Heart right ventricle (tissue), 16 donors: ENCODE measurements at regions not wholly inside any gene's neighbourhood (a gene's known extent, or its start where the extent isn't known, plus 50 kb on each side); places are given as distances from the start of the nearest gene placed in this dataset.

Experiments
- ATAC-seq, 8 donors: fragments of 200-7000 bp; cut with Tn5 transposase; one replicate each; pipeline ENCODE4 v1.9.1; 2020; ENCODE audit warnings: mild to moderate bottlenecking in 8 of 8, moderate library complexity in 8 of 8, moderate number of reproducible peaks in 1 of 8
- DNase-seq, 2 donors: peaks; one replicate each; pipeline ENCODE4 v3.0.0-alpha.2; 2020
- H3K27ac ChIP-seq, 10 donors: fragments of 200-600 bp; sonication (generic) in 2 of 10; one replicate each; pipeline versions ENCODE4 v1.5.0 to v1.8.0; 2020 to 2022; ENCODE audit warnings: mild to moderate bottlenecking in 3 of 10
- H3K27me3 ChIP-seq, 7 donors: fragments of 200-600 bp; one replicate each; pipeline ENCODE4 v1.8.0; 2021 to 2022; ENCODE audit warnings: mild to moderate bottlenecking in 2 of 7
- H3K36me3 ChIP-seq, 9 donors: fragments of 200-600 bp; sonication (generic) in 1 of 9; one replicate each; pipeline versions ENCODE4 v1.5.0 to v1.8.0; 2020 to 2022; ENCODE audit warnings: mild to moderate bottlenecking in 2 of 9
- H3K4me1 ChIP-seq, 9 donors: fragments of 200-600 bp; sonication (generic) in 1 of 9; one replicate each; pipeline versions ENCODE4 v1.5.0 to v1.8.0; 2020 to 2022; ENCODE audit warnings: mild to moderate bottlenecking in 4 of 9
- H3K4me3 ChIP-seq, 10 donors: fragments of 200-600 bp; sonication (generic) in 2 of 10; one replicate each; pipeline versions ENCODE4 v1.5.0 to v1.8.0; 2020 to 2022; ENCODE audit warnings: mild to moderate bottlenecking in 7 of 10, moderate library complexity in 2 of 10
- H3K9me3 ChIP-seq, 11 donors: fragments of 200-600 bp in 10 of 11; sonication (generic) in 2 of 11; one replicate each; pipeline versions ENCODE4 v1.5.0 to v1.8.0; 2013 to 2022; ENCODE audit warnings: mild to moderate bottlenecking in 2 of 11, control low read depth in 1 of 11, moderate library complexity in 1 of 11
- WGBS, 2 donors: extraction: QIAGEN DNeasy Blood & Tissue Kit; methylation state at CpG; one replicate each; pipeline ENCODE4 v1.1.7; 2013; ENCODE audit warnings: inconsistent platforms in 1 of 2; 5-methylcytosine and 5-hydroxymethylcytosine counted together
- intact Hi-C, 10 donors: fragments of 100-400 bp; cut with DNase I; formaldehyde crosslinking; loops; one replicate each; pipeline versions ENCODE4 v1.11.1 to v1.14.2; 2022
- TF ChIP-seq, protein P1 (sequence below), 9 donors: fragments of 200-600 bp; sonication (generic) in 2 of 9; IDR thresholded peaks; one replicate each; pipeline versions ENCODE4 v1.5.0 to v1.8.0; 2021 to 2022; ENCODE audit warnings: antibody characterized with exemption in 9 of 9, mild to moderate bottlenecking in 5 of 9, moderate library complexity in 1 of 9
- donor health status: Arrhythmogenic right ventricular cardiomyopathy.
- donor health status: ischemic (EF 13 %, LVEDD 7.1; RV severe dilation, severe dysfunction).
- donor health status: healthy with polysubstance abuse.
- donor health status: DM: no; HTN: yes; CAD: no.
- donor health status: DM: no; HTN: no; CAD: no.
- donor health status: ischemic (EF 25% LVEDD 6.9; RV normal size, moderate dysfunction).
- donor health status: ischemic (EF 25% LVEDD 5.7; RV mildly dilated, moderate dysfunction).
- donor health status: healthy.
- donor health status: DM: yes; HTN: yes; CAD: no.
- donor health status: Ischemic cardiomyopathy.
- donor health status: ischemic (EF 35%, LVEDD 5.7; RV mildly dilated, moderate dysfunction).
- donor health status: nonischemic (EF 11% LVEDD 7.7; RV severe dilation, severe dysfunction).
- donor health status: DM: yes; HTN: yes; CAD: no.
- donor health status: PGD.
- donor health status: ischemic (EF 29% LVEDD 5.4; RV normal size, mild dysfunction).
- donor health status: nonischemic (EF 23%, LVEDD 6.1; RV moderate dilation, normal function).

DNA sequence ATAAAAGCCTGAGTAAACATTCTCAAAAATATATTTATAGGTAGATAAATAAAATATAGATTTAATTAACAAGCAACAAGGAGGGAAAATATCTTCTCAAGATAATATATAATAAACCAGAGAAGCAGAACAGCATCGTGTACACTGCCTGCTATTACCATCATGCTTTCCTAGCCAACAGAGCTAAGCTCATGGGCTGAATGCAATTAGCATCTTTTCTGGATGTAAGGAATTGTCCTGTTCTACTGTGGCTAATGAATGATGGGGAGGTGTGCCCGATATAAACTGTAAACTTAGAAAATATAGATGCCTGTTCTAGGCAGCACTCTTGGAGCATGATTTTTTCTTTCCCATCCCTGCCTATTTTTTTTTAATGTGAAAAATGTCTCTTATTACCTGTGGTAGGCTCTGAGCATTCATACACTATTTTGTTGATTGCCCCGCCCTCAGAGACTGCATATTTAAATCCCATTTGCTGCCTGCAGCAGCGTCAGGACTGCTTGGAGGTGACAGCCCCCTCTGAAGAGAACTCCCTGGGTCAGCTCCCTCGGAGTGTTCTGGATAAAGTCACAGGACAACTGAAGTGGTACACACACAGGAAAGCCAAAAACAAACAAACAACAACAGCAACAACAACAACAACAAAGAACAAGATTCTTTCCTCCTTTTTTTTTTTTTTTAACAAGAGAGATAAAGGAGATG, 312.3 kb downstream of the SATB1 start:
- DNase-seq (no peak), ATAC-seq (no peak)
- peaks cover 0 to 7% (median 0%) of the 10 kb centered on the region in 11 donors for H3K9me3 ChIP-seq
- WGBS, 2 donors, result 52 to 57% methylated on average over 5 of the region's 5 CpGs
- H3K27me3 ChIP-seq, result no peaks in the 10 kb centered on the region
- peaks cover 0 to 5% (median 0%) of the 10 kb centered on the region in 9 donors for H3K4me1 ChIP-seq
- intact Hi-C loops, result no loop called here
- no peaks in the 10 kb centered on the region for H3K36me3 ChIP-seq
- TF ChIP-seq, protein P1, sequence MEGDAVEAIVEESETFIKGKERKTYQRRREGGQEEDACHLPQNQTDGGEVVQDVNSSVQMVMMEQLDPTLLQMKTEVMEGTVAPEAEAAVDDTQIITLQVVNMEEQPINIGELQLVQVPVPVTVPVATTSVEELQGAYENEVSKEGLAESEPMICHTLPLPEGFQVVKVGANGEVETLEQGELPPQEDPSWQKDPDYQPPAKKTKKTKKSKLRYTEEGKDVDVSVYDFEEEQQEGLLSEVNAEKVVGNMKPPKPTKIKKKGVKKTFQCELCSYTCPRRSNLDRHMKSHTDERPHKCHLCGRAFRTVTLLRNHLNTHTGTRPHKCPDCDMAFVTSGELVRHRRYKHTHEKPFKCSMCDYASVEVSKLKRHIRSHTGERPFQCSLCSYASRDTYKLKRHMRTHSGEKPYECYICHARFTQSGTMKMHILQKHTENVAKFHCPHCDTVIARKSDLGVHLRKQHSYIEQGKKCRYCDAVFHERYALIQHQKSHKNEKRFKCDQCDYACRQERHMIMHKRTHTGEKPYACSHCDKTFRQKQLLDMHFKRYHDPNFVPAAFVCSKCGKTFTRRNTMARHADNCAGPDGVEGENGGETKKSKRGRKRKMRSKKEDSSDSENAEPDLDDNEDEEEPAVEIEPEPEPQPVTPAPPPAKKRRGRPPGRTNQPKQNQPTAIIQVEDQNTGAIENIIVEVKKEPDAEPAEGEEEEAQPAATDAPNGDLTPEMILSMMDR (IDR thresholded peaks at IDR 0.05), result no peak
- H3K27ac ChIP-seq, result no peak overlapping the region
- H3K4me3 ChIP-seq, result no peak overlapping the region

DNA sequence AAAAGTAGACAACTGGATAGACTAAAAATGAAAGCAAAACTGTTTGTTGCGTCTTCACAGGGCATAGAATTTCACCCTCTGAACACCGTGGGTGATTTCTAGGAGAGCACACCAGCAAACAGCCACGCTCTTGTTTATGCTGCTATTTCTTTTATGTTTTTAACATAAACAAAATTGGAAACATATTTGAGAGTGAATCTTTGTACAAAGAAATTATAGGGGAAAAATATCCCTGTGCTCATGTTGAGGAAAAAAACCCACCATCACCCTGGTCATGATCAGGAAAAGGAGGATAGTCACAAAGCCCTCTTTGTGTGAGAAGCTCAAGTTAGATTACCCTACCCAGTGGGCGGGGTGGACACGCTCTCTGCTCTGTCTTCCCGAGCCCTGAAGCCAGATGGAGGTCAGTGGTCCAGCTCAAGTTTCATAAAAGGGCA, 313.3 kb downstream of the SATB1 start:
- Histone ChIP-seq H3K36me3 (no peaks in the 10 kb centered on the region), H3K9me3 (peaks cover 0 to 7% (median 0%) of the 10 kb centered on the region in 11 donors), H3K27ac (no peak overlapping the region), H3K27me3 (no peaks in the 10 kb centered on the region), H3K4me3 (peak overlapping the region in 1 of 10 donors; percentile 24), H3K4me1 (peaks cover 0 to 5% (median 0%) of the 10 kb centered on the region in 9 donors)
- intact Hi-C loops, result no loop called here
- TF ChIP-seq, protein P1 (IDR thresholded peaks at IDR 0.05), result no peak
- DNase-seq, result no peak
- ATAC-seq, result no peak
- WGBS, 2 donors, result 41 to 47% methylated on average over 6 of the region's 6 CpGs

DNA sequence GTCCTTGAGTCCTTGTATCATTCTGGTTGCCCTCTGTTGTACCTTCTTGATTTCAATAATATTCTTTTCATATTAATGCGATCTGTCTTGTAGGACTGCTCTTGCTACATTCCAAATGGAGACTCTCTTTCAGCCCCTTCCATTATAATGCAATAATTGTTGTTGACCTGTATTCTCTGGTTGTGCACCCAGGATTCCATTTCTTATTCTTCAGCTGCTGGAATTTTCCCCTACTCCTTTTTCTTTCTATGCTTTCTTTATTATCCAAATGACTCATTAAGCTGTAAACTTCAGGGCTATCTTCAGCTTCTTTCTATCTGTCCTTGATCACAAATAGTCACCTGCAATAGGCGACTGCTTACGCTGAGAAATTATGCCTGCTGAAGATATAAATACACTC, 321.5 kb downstream of the SATB1 start:
- Histone ChIP-seq H3K27me3 (no peaks in the 10 kb centered on the region), H3K27ac (no peak overlapping the region), H3K36me3 (no peaks in the 10 kb centered on the region), H3K4me1 (peaks cover 0 to 5% (median 0%) of the 10 kb centered on the region in 9 donors), H3K9me3 (no peaks in the 10 kb centered on the region), H3K4me3 (no peak overlapping the region)
- ATAC-seq, result no peak
- no peak for DNase-seq
- intact Hi-C loops, result no loop called here
- TF ChIP-seq, protein P1 (IDR thresholded peaks at IDR 0.05), result no peak
- 74 to 84% methylated on average over 3 of the region's 3 CpGs for WGBS, 2 donors

DNA sequence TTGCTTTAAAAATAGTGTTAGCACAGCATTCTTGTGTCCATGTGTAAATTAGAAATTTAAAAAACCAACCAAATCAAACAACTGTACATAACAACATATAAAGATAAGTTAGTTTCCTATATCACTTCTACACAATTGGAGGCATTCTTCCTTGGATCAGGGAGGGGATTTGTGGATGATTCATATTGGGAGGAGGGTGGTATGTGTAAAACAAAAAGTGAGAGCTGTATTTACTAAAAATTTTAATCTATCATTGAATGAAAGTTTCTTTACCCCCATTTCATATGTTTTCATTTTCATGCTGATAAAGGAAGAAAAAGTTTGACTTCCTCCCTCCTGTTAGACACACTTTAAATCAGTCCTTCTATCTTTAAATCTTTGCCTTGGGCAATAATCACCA, 325.0 kb downstream of the SATB1 start:
- no peak for DNase-seq
- H3K27ac ChIP-seq, result no peak overlapping the region
- intact Hi-C loops, result no loop called here
- H3K36me3 ChIP-seq, result no peaks in the 10 kb centered on the region
- no peaks in the 10 kb centered on the region for H3K27me3 ChIP-seq
- ATAC-seq, result no peak
- no peaks in the 10 kb centered on the region for H3K4me1 ChIP-seq
- TF ChIP-seq, protein P1 (IDR thresholded peaks at IDR 0.05), result no peak
- peaks cover 0 to 17% (median 7%) of the 10 kb centered on the region in 11 donors for H3K9me3 ChIP-seq
- no peak overlapping the region for H3K4me3 ChIP-seq
